ENCODE measurements at regions not wholly inside any gene's neighbourhood (a gene's known extent, or its start where the extent isn't known, plus 50 kb on each side); places are given as distances from the start of the nearest gene placed in this dataset.

- TF ChIP-seq CTCF (IDR thresholded peaks at IDR 0.05) (no peak), POLR2A (IDR thresholded peaks at IDR 0.05) (no peak), EP300 (IDR thresholded peaks at IDR 0.05) (no peak)
Observed at GRCh38 chr3:107965136-107965655, 125.6 kb downstream of the CD47 start.
